ENCODE measurements at regions not wholly inside any gene's neighbourhood (a gene's known extent, or its start where the extent isn't known, plus 50 kb on each side); places are given as distances from the start of the nearest gene placed in this dataset.

DNA sequence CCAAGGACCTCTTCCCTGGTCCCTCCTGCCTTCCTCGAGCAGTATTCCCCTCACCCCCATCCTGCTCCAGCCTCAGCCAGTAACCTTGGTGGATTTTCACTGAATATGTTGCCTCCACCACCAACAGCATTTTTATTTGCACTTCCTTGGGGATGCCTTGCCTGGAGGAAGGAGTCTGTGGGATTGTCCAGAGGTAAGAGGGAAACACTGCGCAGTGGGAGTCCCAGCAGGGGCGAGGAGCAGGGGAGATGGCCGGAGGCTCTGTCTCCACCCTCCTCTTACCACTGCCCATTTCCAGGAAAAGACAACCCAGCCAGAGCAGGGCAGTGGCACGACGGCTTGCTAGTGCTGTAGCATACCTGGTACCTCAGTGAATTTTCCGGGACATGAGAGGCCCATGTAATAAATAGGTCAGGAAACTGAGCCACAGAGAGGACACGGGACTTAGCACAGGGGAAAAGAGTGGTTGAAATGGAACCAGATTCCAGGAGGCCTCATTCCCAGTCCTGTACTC lies 388.2 kb upstream of the PODXL start:
- TF ChIP-seq, protein P1, sequence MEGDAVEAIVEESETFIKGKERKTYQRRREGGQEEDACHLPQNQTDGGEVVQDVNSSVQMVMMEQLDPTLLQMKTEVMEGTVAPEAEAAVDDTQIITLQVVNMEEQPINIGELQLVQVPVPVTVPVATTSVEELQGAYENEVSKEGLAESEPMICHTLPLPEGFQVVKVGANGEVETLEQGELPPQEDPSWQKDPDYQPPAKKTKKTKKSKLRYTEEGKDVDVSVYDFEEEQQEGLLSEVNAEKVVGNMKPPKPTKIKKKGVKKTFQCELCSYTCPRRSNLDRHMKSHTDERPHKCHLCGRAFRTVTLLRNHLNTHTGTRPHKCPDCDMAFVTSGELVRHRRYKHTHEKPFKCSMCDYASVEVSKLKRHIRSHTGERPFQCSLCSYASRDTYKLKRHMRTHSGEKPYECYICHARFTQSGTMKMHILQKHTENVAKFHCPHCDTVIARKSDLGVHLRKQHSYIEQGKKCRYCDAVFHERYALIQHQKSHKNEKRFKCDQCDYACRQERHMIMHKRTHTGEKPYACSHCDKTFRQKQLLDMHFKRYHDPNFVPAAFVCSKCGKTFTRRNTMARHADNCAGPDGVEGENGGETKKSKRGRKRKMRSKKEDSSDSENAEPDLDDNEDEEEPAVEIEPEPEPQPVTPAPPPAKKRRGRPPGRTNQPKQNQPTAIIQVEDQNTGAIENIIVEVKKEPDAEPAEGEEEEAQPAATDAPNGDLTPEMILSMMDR (conservative IDR thresholded peaks at IDR 0.05): no peak
- no peak for TF ChIP-seq EZH2 (IDR thresholded peaks at IDR 0.05; ENCODE audit: low read depth)
